H1 (cell line): ENCODE measurements at regions not wholly inside any gene's neighbourhood (a gene's known extent, or its start where the extent isn't known, plus 50 kb on each side); places are given as distances from the start of the nearest gene placed in this dataset.

Experiments
- CTCF ChIA-PET: fragments of 300-600 bp; sonication (Branson Sonifier 250); formaldehyde crosslinking; loops from one replicate; lab custom pipeline; 2021; ENCODE audit not compliant: partially characterized antibody; lab: Charles Lee
- POLR2A ChIA-PET: fragments of 300-600 bp; sonication (Branson Sonifier 250); formaldehyde crosslinking; loops from one replicate; lab custom pipeline; 2021; ENCODE audit warnings: inconsistent platforms; ENCODE audit not compliant: partially characterized antibody; lab: Charles Lee
- DNase-seq, 2 experiments: peaks; one replicate each; pipeline versions ENCODE4 v3.0.0 to v3.0.0-alpha.2; 2010 to 2022; ENCODE audit warnings: low spot score in 2 of 2, low read depth in 1 of 2, mixed read lengths in 1 of 2
- FAIRE-seq: peaks from 2 replicates; lab custom pipeline; 2011; peaks lifted over from hg19 to GRCh38; lab: Jason Lieb, UNC
- H2AFZ ChIP-seq: 2 replicates; pipeline ENCODE4 v1.8.1; 2012; ENCODE audit warnings: low read length, inconsistent platforms
- H2AK5ac ChIP-seq: 2 replicates; pipeline ENCODE4 v1.6.1; 2013; ENCODE audit warnings: low read depth, low read length
- H2BK120ac ChIP-seq: replicated peaks from 2 replicates; pipeline ENCODE3; 2013; ENCODE audit warnings: low read depth, low read length, inconsistent platforms
- H2BK12ac ChIP-seq: 2 replicates; pipeline ENCODE4 v1.6.1; 2013; ENCODE audit warnings: low read depth, low read length
- H2BK15ac ChIP-seq: 2 replicates; pipeline ENCODE4 v1.6.1; 2013; ENCODE audit warnings: low read length
- H2BK20ac ChIP-seq: 2 replicates; pipeline ENCODE4 v1.6.1; 2013; ENCODE audit warnings: low read length
- H2BK5ac ChIP-seq: 2 replicates; pipeline ENCODE4 v1.6.1; 2013; ENCODE audit warnings: low read depth, low read length
- H3K14ac ChIP-seq: 2 replicates; pipeline ENCODE4 v1.6.1; 2013; ENCODE audit warnings: inconsistent platforms; ENCODE audit not compliant: insufficient read length
- H3K18ac ChIP-seq: 2 replicates; pipeline ENCODE4 v1.6.1; 2013; ENCODE audit warnings: low read length; ENCODE audit errors: extremely low read depth
- H3K23ac ChIP-seq: 2 replicates; pipeline ENCODE4 v1.6.1; 2013; ENCODE audit warnings: inconsistent platforms; ENCODE audit not compliant: insufficient read length
- H3K23me2 ChIP-seq: 2 replicates; pipeline ENCODE4 v1.6.1; 2013; ENCODE audit warnings: low read depth, low read length
- H3K27ac ChIP-seq: 2 replicates; pipeline ENCODE4 v1.6.1; 2011; ENCODE audit warnings: low read depth, low read length, inconsistent platforms
- H3K27me3 ChIP-seq, 4 experiments: replicated peaks in 1 of 4; 1 replicate in 1 of 4; 2 replicates in 3 of 4; pipeline versions ENCODE4 v1.6.1 to v1.8.1; 2011 to 2013; ENCODE audit warnings: low read length in 3 of 4, mild to moderate bottlenecking in 3 of 4, inconsistent platforms in 2 of 4, mixed read lengths in 2 of 4, moderate library complexity in 1 of 4; ENCODE audit not compliant: control insufficient read depth in 3 of 4, insufficient read depth in 3 of 4; ENCODE audit errors: extremely low read depth in 1 of 4
- H3K36me3 ChIP-seq, 4 experiments: 2 replicates each; pipeline versions ENCODE4 v1.6.1 to v1.8.1; 2011 to 2013; ENCODE audit warnings: mild to moderate bottlenecking in 4 of 4, low read length in 3 of 4, moderate library complexity in 2 of 4, control low read depth in 1 of 4, inconsistent platforms in 1 of 4; ENCODE audit not compliant: insufficient read depth in 4 of 4, control insufficient read depth in 2 of 4
- H3K4ac ChIP-seq: replicated peaks from 2 replicates; pipeline ENCODE3; 2013; ENCODE audit warnings: low read length, low read depth, mixed read lengths, inconsistent platforms; ENCODE audit not compliant: insufficient read length
- H3K4me1 ChIP-seq, 4 experiments: replicated peaks in 1 of 4; 1 replicate in 1 of 4; 2 replicates in 3 of 4; pipeline versions ENCODE4 v1.6.1 to v1.8.1; 2011 to 2013; ENCODE audit warnings: low read length in 3 of 4, inconsistent platforms in 2 of 4, mixed read lengths in 1 of 4; ENCODE audit not compliant: insufficient read depth in 4 of 4, control insufficient read depth in 3 of 4
- H3K4me2 ChIP-seq, 2 experiments: 2 replicates each; pipeline versions ENCODE4 v1.6.1 to v1.8.1; 2011 to 2013; ENCODE audit warnings: low read depth in 2 of 2, low read length in 2 of 2, control low read depth in 1 of 2, inconsistent platforms in 1 of 2, mild to moderate bottlenecking in 1 of 2; ENCODE audit not compliant: insufficient read depth in 1 of 2
- H3K4me3 ChIP-seq, 4 experiments: fragments of 200-600, 300-600 bp in 1 of 4; sonication (generic), shearing (Covaris generic), sonication (Bioruptor Twin) in 1 of 4; 2 replicates each; pipeline versions ENCODE4 v1.5.1 to v1.8.1; 2011 to 2016; ENCODE audit warnings: low read length in 4 of 4, low read depth in 3 of 4, control low read depth in 2 of 4, inconsistent platforms in 2 of 4, mild to moderate bottlenecking in 2 of 4, mixed read lengths in 1 of 4, moderate library complexity in 1 of 4; ENCODE audit not compliant: insufficient read depth in 2 of 4; ENCODE audit errors: extremely low read depth in 1 of 4
- H3K56ac ChIP-seq: replicated peaks from 2 replicates; pipeline ENCODE3; 2013; ENCODE audit warnings: low read depth, mild to moderate bottlenecking, mixed read lengths, low read length, inconsistent platforms; ENCODE audit not compliant: insufficient read length
- H3K79me1 ChIP-seq: 2 replicates; pipeline ENCODE4 v1.6.1; 2013; ENCODE audit warnings: low read depth, low read length, control low read depth
- H3K79me2 ChIP-seq, 2 experiments: 2 replicates each; pipeline versions ENCODE4 v1.6.1 to v1.8.1; 2012 to 2013; ENCODE audit warnings: low read length in 2 of 2, mild to moderate bottlenecking in 2 of 2, inconsistent platforms in 1 of 2; ENCODE audit not compliant: insufficient read depth in 2 of 2, control insufficient read depth in 1 of 2
- H3K9ac ChIP-seq, 4 experiments: replicated peaks in 1 of 4; 1 replicate in 1 of 4; 2 replicates in 3 of 4; pipeline versions ENCODE4 v1.6.1 to v1.8.1; 2011 to 2013; ENCODE audit warnings: low read depth in 3 of 4, low read length in 3 of 4, control low read depth in 2 of 4, mild to moderate bottlenecking in 2 of 4, moderate library complexity in 2 of 4, inconsistent platforms in 1 of 4; ENCODE audit errors: extremely low read depth in 1 of 4
- H3K9me3 ChIP-seq, 2 experiments: 2 replicates each; pipeline versions ENCODE4 v1.6.1 to v1.8.1; 2012 to 2013; ENCODE audit warnings: mild to moderate bottlenecking in 2 of 2, moderate library complexity in 2 of 2, control low read depth in 1 of 2, inconsistent platforms in 1 of 2, low read depth in 1 of 2, low read length in 1 of 2, mixed read lengths in 1 of 2; ENCODE audit not compliant: insufficient read depth in 2 of 2
- H4K20me1 ChIP-seq, 2 experiments: replicated peaks in 1 of 2; 2 replicates each; pipeline versions ENCODE3 to v1.8.1; 2011 to 2013; ENCODE audit warnings: inconsistent platforms in 2 of 2, low read length in 2 of 2, mild to moderate bottlenecking in 1 of 2; ENCODE audit not compliant: insufficient read depth in 2 of 2, control insufficient read depth in 1 of 2
- H4K5ac ChIP-seq: 2 replicates; pipeline ENCODE4 v1.6.1; 2013; ENCODE audit warnings: low read length, low read depth, mixed read lengths, inconsistent platforms; ENCODE audit not compliant: insufficient read length
- H4K8ac ChIP-seq: 2 replicates; pipeline ENCODE4 v1.8.0; 2013; ENCODE audit warnings: mild to moderate bottlenecking, moderate library complexity, low read length, inconsistent platforms; ENCODE audit not compliant: insufficient read depth; ENCODE audit errors: extremely low read depth
- H4K91ac ChIP-seq: replicated peaks from 2 replicates; pipeline ENCODE3; 2013; ENCODE audit warnings: low read length, mixed read lengths, inconsistent platforms; ENCODE audit not compliant: insufficient read length
- BACH1 ChIP-seq: IDR thresholded peaks from 2 replicates; pipeline ENCODE4 v1.6.1; 2012; ENCODE audit warnings: low read length, improper control_type of control experiment
- CBX5 ChIP-seq: fragments of 300-800, 300-1000 bp; sonication (generic); IDR thresholded peaks from 2 replicates; pipeline ENCODE4 v1.7.1; 2016; ENCODE audit warnings: antibody characterized with exemption, low read length, low read depth
- CEBPB ChIP-seq: IDR thresholded peaks from 2 replicates; pipeline ENCODE4 v1.6.1; 2012; ENCODE audit warnings: low read depth, low read length
- EZH2 ChIP-seq: fragments of 200-600 bp; sonication (generic); IDR thresholded peaks from 2 replicates; pipeline ENCODE4 v1.7.1; 2012; ENCODE audit warnings: low read depth, mild to moderate bottlenecking, moderate library complexity, low read length, inconsistent platforms; ENCODE audit not compliant: severe bottlenecking
- HDAC6 ChIP-seq: IDR thresholded peaks from one replicate; pipeline ENCODE4 v1.7.1; 2012; ENCODE audit warnings: low read depth, mild to moderate bottlenecking, inconsistent platforms, low read length, moderate library complexity
- JUND ChIP-seq: IDR thresholded peaks from 2 replicates; pipeline ENCODE4 v1.6.1; 2011; ENCODE audit warnings: mild to moderate bottlenecking, improper control_type of control experiment, low read length
- RAD21 ChIP-seq, 2 experiments: IDR thresholded peaks in 1 of 2; conservative IDR thresholded peaks in 1 of 2; 2 replicates each; pipeline ENCODE4 v1.6.1; 2011; ENCODE audit warnings: low read depth in 2 of 2, low read length in 2 of 2, improper control_type of control experiment in 1 of 2, inconsistent platforms in 1 of 2, mild to moderate bottlenecking in 1 of 2, moderate library complexity in 1 of 2
- RBBP5 ChIP-seq: IDR thresholded peaks from 2 replicates; pipeline ENCODE4 v1.7.1; 2012; ENCODE audit warnings: low read depth, mild to moderate bottlenecking, inconsistent platforms, low read length, moderate library complexity, borderline replicate concordance
- RFX5 ChIP-seq: IDR thresholded peaks from 2 replicates; pipeline ENCODE4 v1.6.1; 2011; ENCODE audit warnings: low read depth, low read length, improper control_type of control experiment, borderline replicate concordance
- SIRT6 ChIP-seq: IDR thresholded peaks from one replicate; pipeline ENCODE4 v1.7.1; 2012; ENCODE audit warnings: low read length, inconsistent platforms
- SP2 ChIP-seq: IDR thresholded peaks from 2 replicates; pipeline ENCODE4 v1.6.1; 2012; ENCODE audit warnings: mild to moderate bottlenecking, low read length, inconsistent platforms
- SP4 ChIP-seq: IDR thresholded peaks from 2 replicates; pipeline ENCODE4 v1.6.1; 2012; ENCODE audit warnings: low read length, inconsistent platforms
- TAF7 ChIP-seq: optimal IDR thresholded peaks from 2 replicates; pipeline ENCODE3; 2011; ENCODE audit warnings: low read depth, mild to moderate bottlenecking, inconsistent platforms, low read length, moderate library complexity, borderline replicate concordance
- TCF12 ChIP-seq: IDR thresholded peaks from 2 replicates; pipeline ENCODE4 v1.6.1; 2011; ENCODE audit warnings: low read depth, mild to moderate bottlenecking, low read length
- WGBS, 2 experiments: shearing (Covaris generic) in 1 of 2; methylation state at CpG; one replicate each; pipeline versions ENCODE4 v1.1.6 to v1.1.7; 2013 to 2015; ENCODE audit warnings: low lambda C conversion rate in 2 of 2, mixed read lengths in 2 of 2, inconsistent platforms in 1 of 2, low coverage in 1 of 2, missing lambda C conversion rate in 1 of 2; ENCODE audit not compliant: insufficient replicate concordance in 2 of 2, insufficient coverage in 1 of 2, insufficient read length in 1 of 2; ENCODE audit errors: extremely low coverage in 1 of 2, missing lambda C conversion rate in 1 of 2; 5-methylcytosine and 5-hydroxymethylcytosine counted together

GRCh38 chr1:90413519-90413918 is 303.6 kb downstream of the BARHL2 start:
- H3K79me1 ChIP-seq: no peaks in the 10 kb centered on the region
- no peaks in the 10 kb centered on the region; a peak in 1 of 7 replicates for H3K27me3 ChIP-seq
- ChIA-PET CTCF (interaction anchor here (0.6 kb wide), 1 partner anchor 791 kb away, joined by 4 read pairs; no protein-coding TSS in a partner anchor), POLR2A (no interaction called here)
- no peak overlapping the region for H4K91ac ChIP-seq
- no peak overlapping the region for H3K23ac ChIP-seq
- H2AFZ ChIP-seq: no peak overlapping the region
- H3K4me2 ChIP-seq: no peak overlapping the region
- H2AK5ac ChIP-seq: no peak overlapping the region
- no peak overlapping the region for H3K56ac ChIP-seq
- H3K9ac ChIP-seq: no peak overlapping the region
- H3K14ac ChIP-seq: no peak overlapping the region
- H3K36me3 ChIP-seq: no peaks in the 10 kb centered on the region
- no peak overlapping the region for H2BK20ac ChIP-seq
- no peak overlapping the region for H4K5ac ChIP-seq
- H2BK15ac ChIP-seq: no peak overlapping the region
- FAIRE-seq (no peak), DNase-seq (no peak)
- no peaks in the 10 kb centered on the region for H3K4me1 ChIP-seq
- no peak overlapping the region for H2BK120ac ChIP-seq
- H3K9me3 ChIP-seq: no peaks in the 10 kb centered on the region
- no peaks in the 10 kb centered on the region for H3K23me2 ChIP-seq
- H4K20me1 ChIP-seq: no peaks in the 10 kb centered on the region
- no peak overlapping the region for H2BK5ac ChIP-seq
- H4K8ac ChIP-seq: no peak overlapping the region
- no peak overlapping the region for H3K4ac ChIP-seq
- H3K4me3 ChIP-seq: no peak overlapping the region
- no peak overlapping the region for H3K18ac ChIP-seq
- H2BK12ac ChIP-seq: no peak overlapping the region
- WGBS, 2 experiments: 87% methylated on average over 3 of the region's 3 CpGs; no CpG with 5 or more reads in 1 of the 2 experiments
- no peak overlapping the region for H3K27ac ChIP-seq
- no peaks in the 10 kb centered on the region for H3K79me2 ChIP-seq
- TF ChIP-seq HDAC6 (no peak), SIRT6 (no peak), EZH2 (no peak), CEBPB (no peak), RBBP5 (no peak), SP4 (no peak), BACH1 (no peak), RFX5 (no peak), SP2 (no peak), JUND (no peak), CBX5 (no peak), TCF12 (no peak), TAF7 (no peak), RAD21 (IDR thresholded peaks at IDR 0.05 in 1 of 2, conservative IDR thresholded peaks at IDR 0.05 in 1 of 2; ENCODE audit: low read depth in 2 of 2, low read length in 2 of 2) (no peak)
